Adipocyte (in vitro differentiated cells): ENCODE measurements at regions not wholly inside any gene's neighbourhood (a gene's known extent, or its start where the extent isn't known, plus 50 kb on each side); places are given as distances from the start of the nearest gene placed in this dataset.

Experiments used
- DNase-seq: peaks from one replicate; pipeline ENCODE4 v3.0.0-alpha.2; 2015; ENCODE audit warnings: low read depth
- H3K27me3 ChIP-seq: replicated peaks from 2 replicates; pipeline ENCODE4 v1.7.0; 2013; ENCODE audit warnings: mild to moderate bottlenecking, low read length, moderate library complexity; ENCODE audit not compliant: control insufficient read depth, insufficient read depth
- H3K36me3 ChIP-seq: 2 replicates; pipeline ENCODE4 v1.7.0; 2013; ENCODE audit warnings: low read length, mild to moderate bottlenecking, moderate library complexity; ENCODE audit not compliant: control insufficient read depth, insufficient read depth, severe bottlenecking
- H3K4me1 ChIP-seq: 2 replicates; pipeline ENCODE4 v1.7.0; 2013; ENCODE audit warnings: mild to moderate bottlenecking, low read length, moderate library complexity; ENCODE audit not compliant: control insufficient read depth, insufficient read depth
- H3K4me3 ChIP-seq: 2 replicates; pipeline ENCODE4 v1.7.0; 2013; ENCODE audit warnings: mild to moderate bottlenecking, low read length, moderate library complexity
- H3K9ac ChIP-seq: 2 replicates; pipeline ENCODE4 v1.7.0; 2013; ENCODE audit warnings: mild to moderate bottlenecking, low read length, moderate library complexity
- H3K9me3 ChIP-seq: 2 replicates; pipeline ENCODE4 v1.7.0; 2013; ENCODE audit warnings: mild to moderate bottlenecking, low read length, moderate library complexity; ENCODE audit not compliant: control insufficient read depth

- H3K9ac ChIP-seq = no peak overlapping the region
- H3K27me3 ChIP-seq = no peaks in the 10 kb centered on the region
- H3K36me3 ChIP-seq = no peaks in the 10 kb centered on the region
- no peaks in the 10 kb centered on the region for H3K4me1 ChIP-seq
- no peaks in the 10 kb centered on the region for H3K9me3 ChIP-seq
- DNase-seq = no peak
- H3K4me3 ChIP-seq = no peak overlapping the region
Observed at GRCh38 chr3:190790185-190790584, 72.3 kb downstream of the GMNC start.

- no peak for DNase-seq
- no peak overlapping the region for H3K9ac ChIP-seq
- no peak overlapping the region for H3K4me3 ChIP-seq
- no peaks in the 10 kb centered on the region for H3K36me3 ChIP-seq
- H3K27me3 ChIP-seq = no peaks in the 10 kb centered on the region
- H3K9me3 ChIP-seq = no peaks in the 10 kb centered on the region
- no peaks in the 10 kb centered on the region for H3K4me1 ChIP-seq
Observed at GRCh38 chr3:190786898-190787297, 75.6 kb downstream of the GMNC start.

GRCh38 chr3:190785047-190785446, 77.4 kb downstream of the GMNC start:
- no peak overlapping the region for H3K4me3 ChIP-seq
- DNase-seq = no peak
- no peaks in the 10 kb centered on the region for H3K9me3 ChIP-seq
- no peaks in the 10 kb centered on the region for H3K4me1 ChIP-seq
- H3K9ac ChIP-seq = no peak overlapping the region
- H3K36me3 ChIP-seq = no peaks in the 10 kb centered on the region
- no peaks in the 10 kb centered on the region for H3K27me3 ChIP-seq

- no peaks in the 10 kb centered on the region for H3K36me3 ChIP-seq
- H3K4me3 ChIP-seq = no peak overlapping the region
- H3K27me3 ChIP-seq = no peaks in the 10 kb centered on the region
- no peaks in the 10 kb centered on the region for H3K9me3 ChIP-seq
- no peak for DNase-seq
- H3K4me1 ChIP-seq = no peaks in the 10 kb centered on the region
- no peak overlapping the region for H3K9ac ChIP-seq
Observed at GRCh38 chr3:190780524-190780923, 82.0 kb downstream of the GMNC start.

- H3K4me1 ChIP-seq = no peaks in the 10 kb centered on the region
- H3K27me3 ChIP-seq = no peaks in the 10 kb centered on the region
- peaks cover 23% of the 10 kb centered on the region for H3K9me3 ChIP-seq
- H3K36me3 ChIP-seq = no peaks in the 10 kb centered on the region
- no peak overlapping the region for H3K9ac ChIP-seq
- no peak overlapping the region for H3K4me3 ChIP-seq
- no peak for DNase-seq
Observed at GRCh38 chr3:190774633-190775032, 87.9 kb downstream of the GMNC start.

- Histone ChIP-seq H3K9me3 (peaks cover 23% of the 10 kb centered on the region), H3K9ac (no peak overlapping the region), H3K27me3 (no peaks in the 10 kb centered on the region), H3K36me3 (no peaks in the 10 kb centered on the region), H3K4me3 (no peak overlapping the region), H3K4me1 (no peaks in the 10 kb centered on the region)
- no peak for DNase-seq
Observed at GRCh38 chr3:190773948-190774347, 88.5 kb downstream of the GMNC start.

GRCh38 chr3:190772831-190773230, 89.7 kb downstream of the GMNC start:
- no peaks in the 10 kb centered on the region for H3K36me3 ChIP-seq
- H3K9me3 ChIP-seq = peaks cover 23% of the 10 kb centered on the region
- no peak overlapping the region for H3K4me3 ChIP-seq
- DNase-seq = no peak
- no peaks in the 10 kb centered on the region for H3K27me3 ChIP-seq
- no peaks in the 10 kb centered on the region for H3K4me1 ChIP-seq
- no peak overlapping the region for H3K9ac ChIP-seq

GRCh38 chr3:190768891-190769290, 93.6 kb downstream of the GMNC start:
- H3K9ac ChIP-seq = no peak overlapping the region
- H3K27me3 ChIP-seq = no peaks in the 10 kb centered on the region
- DNase-seq = no peak
- H3K4me3 ChIP-seq = no peak overlapping the region
- H3K4me1 ChIP-seq = no peaks in the 10 kb centered on the region
- no peaks in the 10 kb centered on the region for H3K36me3 ChIP-seq
- peaks cover 23% of the 10 kb centered on the region for H3K9me3 ChIP-seq

- Histone ChIP-seq H3K4me3 (no peak overlapping the region), H3K4me1 (no peaks in the 10 kb centered on the region), H3K27me3 (no peaks in the 10 kb centered on the region), H3K9ac (no peak overlapping the region), H3K36me3 (no peaks in the 10 kb centered on the region), H3K9me3 (peaks cover 13% of the 10 kb centered on the region)
- no peak for DNase-seq
Observed at GRCh38 chr3:190767851-190768250, 94.6 kb downstream of the GMNC start.

- Histone ChIP-seq H3K9me3 (no peaks in the 10 kb centered on the region), H3K4me1 (no peaks in the 10 kb centered on the region), H3K36me3 (no peaks in the 10 kb centered on the region), H3K27me3 (no peaks in the 10 kb centered on the region), H3K9ac (no peak overlapping the region), H3K4me3 (no peak overlapping the region)
- no peak for DNase-seq
Observed at GRCh38 chr3:190764231-190765134, 98.0 kb downstream of the GMNC start.

GRCh38 chr3:190762801-190763200, 99.7 kb downstream of the GMNC start:
- H3K9me3 ChIP-seq = no peaks in the 10 kb centered on the region
- H3K9ac ChIP-seq = no peak overlapping the region
- no peak for DNase-seq
- no peak overlapping the region for H3K4me3 ChIP-seq
- H3K27me3 ChIP-seq = no peaks in the 10 kb centered on the region
- H3K4me1 ChIP-seq = no peaks in the 10 kb centered on the region
- no peaks in the 10 kb centered on the region for H3K36me3 ChIP-seq

- DNase-seq = peak; percentile 82
- no peaks in the 10 kb centered on the region for H3K27me3 ChIP-seq
- no peaks in the 10 kb centered on the region for H3K36me3 ChIP-seq
- H3K9ac ChIP-seq = no peak overlapping the region
- H3K4me3 ChIP-seq = no peak overlapping the region
- no peaks in the 10 kb centered on the region for H3K9me3 ChIP-seq
- H3K4me1 ChIP-seq = peaks cover 18% of the 10 kb centered on the region
Observed at GRCh38 chr3:190747571-190747970, 114.9 kb downstream of the GMNC start.
